Type B pancreatic cell (in vitro differentiated cells): ENCODE measurements at regions not wholly inside any gene's neighbourhood (a gene's known extent, or its start where the extent isn't known, plus 50 kb on each side); places are given as distances from the start of the nearest gene placed in this dataset.

Source experiments
- DNase-seq: peaks from one replicate; pipeline ENCODE4 v3.0.0; 2021; ENCODE audit warnings: mixed read lengths; ENCODE audit not compliant: unreplicated experiment; ENCODE audit errors: extremely low spot score
- H3K27ac Mint-ChIP-seq: 2 replicates; pipeline ENCODE4 v1.8.0; 2021; ENCODE audit warnings: mild to moderate bottlenecking, mixed read lengths
- H3K27me3 Mint-ChIP-seq: 2 replicates; pipeline ENCODE4 v1.8.0; 2021; ENCODE audit warnings: mixed read lengths
- H3K36me3 Mint-ChIP-seq: 2 replicates; pipeline ENCODE4 v1.8.0; 2021; ENCODE audit warnings: mixed read lengths
- H3K4me1 Mint-ChIP-seq: one replicate; pipeline ENCODE4 v1.8.0; 2021; ENCODE audit warnings: mixed read lengths; ENCODE audit not compliant: unreplicated experiment
- H3K4me3 Mint-ChIP-seq: 2 replicates; pipeline ENCODE4 v1.8.0; 2021; ENCODE audit warnings: mild to moderate bottlenecking, mixed read lengths
- H3K9me3 Mint-ChIP-seq: 2 replicates; pipeline ENCODE4 v1.8.0; 2021; ENCODE audit warnings: mixed read lengths
- TF ChIP-seq, protein P1 (sequence below): fragments of 200-600 bp; sonication (generic); conservative IDR thresholded peaks from 2 replicates; pipeline ENCODE4 v1.5.0; 2021; ENCODE audit warnings: antibody characterized with exemption, mild to moderate bottlenecking

DNA sequence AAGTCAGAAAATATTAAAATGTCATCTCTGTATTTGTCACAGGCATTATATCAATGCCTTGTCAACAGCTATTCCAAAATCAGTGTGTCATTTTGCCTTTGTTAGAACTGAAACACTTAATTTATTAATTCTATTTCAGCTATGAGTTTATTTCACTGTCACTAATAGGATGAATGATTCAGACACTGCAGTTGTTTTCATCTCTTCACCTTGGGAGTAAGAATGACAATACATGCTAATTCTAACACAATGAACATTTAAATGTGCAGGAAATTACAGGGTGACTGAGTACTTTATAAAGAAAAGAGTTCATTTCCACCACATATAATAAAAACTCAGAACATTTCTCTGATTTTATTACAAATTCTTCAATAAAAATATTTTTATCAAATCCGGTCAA, 109.7 kb downstream of the P2RY1 start:
- DNase-seq: no peak
- no peak overlapping the region for H3K4me3 Mint-ChIP-seq
- no peaks in the 10 kb centered on the region for H3K9me3 Mint-ChIP-seq
- TF ChIP-seq, protein P1, sequence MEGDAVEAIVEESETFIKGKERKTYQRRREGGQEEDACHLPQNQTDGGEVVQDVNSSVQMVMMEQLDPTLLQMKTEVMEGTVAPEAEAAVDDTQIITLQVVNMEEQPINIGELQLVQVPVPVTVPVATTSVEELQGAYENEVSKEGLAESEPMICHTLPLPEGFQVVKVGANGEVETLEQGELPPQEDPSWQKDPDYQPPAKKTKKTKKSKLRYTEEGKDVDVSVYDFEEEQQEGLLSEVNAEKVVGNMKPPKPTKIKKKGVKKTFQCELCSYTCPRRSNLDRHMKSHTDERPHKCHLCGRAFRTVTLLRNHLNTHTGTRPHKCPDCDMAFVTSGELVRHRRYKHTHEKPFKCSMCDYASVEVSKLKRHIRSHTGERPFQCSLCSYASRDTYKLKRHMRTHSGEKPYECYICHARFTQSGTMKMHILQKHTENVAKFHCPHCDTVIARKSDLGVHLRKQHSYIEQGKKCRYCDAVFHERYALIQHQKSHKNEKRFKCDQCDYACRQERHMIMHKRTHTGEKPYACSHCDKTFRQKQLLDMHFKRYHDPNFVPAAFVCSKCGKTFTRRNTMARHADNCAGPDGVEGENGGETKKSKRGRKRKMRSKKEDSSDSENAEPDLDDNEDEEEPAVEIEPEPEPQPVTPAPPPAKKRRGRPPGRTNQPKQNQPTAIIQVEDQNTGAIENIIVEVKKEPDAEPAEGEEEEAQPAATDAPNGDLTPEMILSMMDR: no peak
- no peaks in the 10 kb centered on the region for H3K36me3 Mint-ChIP-seq
- H3K27ac Mint-ChIP-seq: no peak overlapping the region
- peaks cover 3% of the 10 kb centered on the region for H3K27me3 Mint-ChIP-seq
- peaks cover 8% of the 10 kb centered on the region for H3K4me1 Mint-ChIP-seq

DNA sequence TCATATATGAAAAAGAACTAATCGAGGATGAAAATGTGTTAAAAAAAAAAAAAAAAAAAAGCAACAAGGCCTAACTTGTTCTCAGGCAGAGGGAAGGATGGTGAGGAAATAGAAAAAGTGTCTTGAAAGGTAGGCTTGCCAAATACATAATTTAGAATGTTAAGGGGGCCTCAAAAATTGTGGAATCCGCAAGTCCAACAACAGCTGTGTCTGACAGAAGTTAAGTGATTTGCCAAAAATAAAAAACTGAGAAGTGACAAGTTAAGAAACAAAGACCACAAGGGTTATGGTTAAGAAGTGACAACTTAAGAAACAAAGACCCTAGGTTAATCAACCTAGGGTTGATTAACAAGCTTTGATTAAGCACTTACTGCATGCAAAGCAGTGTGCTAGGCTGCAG, 110.6 kb downstream of the P2RY1 start:
- H3K27me3 Mint-ChIP-seq: peaks cover 3% of the 10 kb centered on the region
- H3K27ac Mint-ChIP-seq: no peak overlapping the region
- H3K9me3 Mint-ChIP-seq: no peaks in the 10 kb centered on the region
- H3K4me3 Mint-ChIP-seq: no peak overlapping the region
- H3K4me1 Mint-ChIP-seq: peaks cover 8% of the 10 kb centered on the region
- DNase-seq: no peak
- TF ChIP-seq, protein P1: no peak
- no peaks in the 10 kb centered on the region for H3K36me3 Mint-ChIP-seq

DNA sequence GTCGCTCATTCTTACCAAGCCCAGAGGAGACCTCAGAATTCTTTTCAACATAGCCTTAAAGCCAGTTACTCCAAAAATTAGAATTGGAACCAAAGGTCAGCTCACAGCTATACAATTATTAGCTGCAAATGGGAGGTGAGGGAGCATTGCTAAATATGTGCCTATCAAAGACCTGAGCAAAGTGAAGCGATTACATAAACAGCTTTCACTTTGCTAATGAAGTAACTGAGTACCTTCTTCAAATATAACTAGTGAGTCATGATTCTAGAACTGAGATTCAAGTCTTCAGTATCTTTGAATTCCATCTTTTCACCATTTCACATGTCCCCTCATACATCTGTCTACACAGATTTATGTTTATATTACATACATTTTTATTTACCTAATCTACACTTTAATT, 122.6 kb downstream of the P2RY1 start:
- Mint-ChIP-seq H3K36me3 (no peaks in the 10 kb centered on the region), H3K27ac (no peak overlapping the region), H3K4me3 (no peak overlapping the region), H3K27me3 (no peaks in the 10 kb centered on the region), H3K9me3 (no peaks in the 10 kb centered on the region), H3K4me1 (no peaks in the 10 kb centered on the region)
- no peak for DNase-seq
- TF ChIP-seq, protein P1: no peak

DNA sequence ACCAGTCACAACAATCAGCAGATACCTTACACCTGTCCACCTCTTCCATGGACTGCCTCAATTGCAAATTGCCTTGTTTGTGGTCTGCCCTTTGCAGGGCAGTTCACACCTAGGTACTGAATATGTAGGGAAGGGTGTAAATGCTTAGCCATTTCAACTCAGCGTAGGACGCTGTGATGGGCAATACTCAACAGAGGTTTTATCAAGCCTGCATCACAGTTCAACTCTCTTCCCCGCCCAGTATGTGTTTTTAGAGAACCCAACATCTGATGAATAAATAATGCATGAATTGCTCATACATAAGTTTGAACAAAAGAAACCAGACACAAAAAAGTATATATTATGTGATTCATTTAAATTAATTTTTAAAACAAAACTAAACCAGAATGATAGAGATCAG, 124.4 kb downstream of the P2RY1 start:
- H3K36me3 Mint-ChIP-seq: no peaks in the 10 kb centered on the region
- no peak for DNase-seq
- no peaks in the 10 kb centered on the region for H3K27me3 Mint-ChIP-seq
- TF ChIP-seq, protein P1: no peak
- H3K4me3 Mint-ChIP-seq: no peak overlapping the region
- no peaks in the 10 kb centered on the region for H3K4me1 Mint-ChIP-seq
- no peak overlapping the region for H3K27ac Mint-ChIP-seq
- H3K9me3 Mint-ChIP-seq: no peaks in the 10 kb centered on the region

DNA sequence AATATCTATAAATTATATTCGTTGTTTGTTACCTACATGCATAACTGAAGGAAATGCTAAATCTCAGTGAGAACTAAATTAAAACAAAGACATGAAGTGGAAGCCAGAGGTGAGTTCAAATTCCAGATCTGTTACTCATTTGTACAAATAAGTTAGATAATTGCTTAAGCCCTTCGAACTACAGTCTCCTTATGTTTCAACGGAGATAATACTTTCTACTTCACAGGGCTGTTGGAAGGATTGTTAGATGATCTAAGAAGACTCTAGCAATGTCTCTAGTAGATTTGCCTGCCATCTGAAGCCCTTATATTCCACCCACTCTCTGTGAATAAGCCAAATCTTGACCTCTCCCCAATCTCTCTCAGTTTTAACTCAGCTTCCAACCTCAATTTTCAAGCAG, 125.8 kb downstream of the P2RY1 start:
- TF ChIP-seq, protein P1: no peak
- no peak overlapping the region for H3K4me3 Mint-ChIP-seq
- H3K9me3 Mint-ChIP-seq: no peaks in the 10 kb centered on the region
- H3K27ac Mint-ChIP-seq: no peak overlapping the region
- no peaks in the 10 kb centered on the region for H3K4me1 Mint-ChIP-seq
- no peak for DNase-seq
- H3K27me3 Mint-ChIP-seq: no peaks in the 10 kb centered on the region
- no peaks in the 10 kb centered on the region for H3K36me3 Mint-ChIP-seq

DNA sequence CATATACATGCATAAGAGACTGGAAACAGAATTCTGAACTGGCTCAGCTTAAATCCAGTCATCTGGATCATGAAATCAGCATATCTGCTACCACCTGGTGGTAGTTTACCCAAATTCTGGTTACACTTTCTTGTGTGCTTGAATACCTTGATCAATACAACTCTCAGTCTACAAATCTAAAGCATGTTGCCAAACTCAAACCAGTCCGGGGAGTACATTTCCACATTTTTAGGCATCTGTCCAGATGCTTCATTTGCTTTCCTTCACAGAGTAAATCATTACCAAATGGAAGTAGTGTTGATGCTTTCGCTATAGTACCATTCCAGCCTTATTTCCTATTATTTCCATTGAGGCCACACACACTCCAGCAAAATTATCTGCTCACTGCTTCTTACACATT, 126.4 kb downstream of the P2RY1 start:
- no peak overlapping the region for H3K27ac Mint-ChIP-seq
- no peaks in the 10 kb centered on the region for H3K4me1 Mint-ChIP-seq
- H3K9me3 Mint-ChIP-seq: no peaks in the 10 kb centered on the region
- TF ChIP-seq, protein P1: peak; percentile 65
- H3K36me3 Mint-ChIP-seq: no peaks in the 10 kb centered on the region
- DNase-seq: no peak
- H3K4me3 Mint-ChIP-seq: no peak overlapping the region
- H3K27me3 Mint-ChIP-seq: no peaks in the 10 kb centered on the region
